ENCODE measurements at regions not wholly inside any gene's neighbourhood (a gene's known extent, or its start where the extent isn't known, plus 50 kb on each side); places are given as distances from the start of the nearest gene placed in this dataset.

DNA sequence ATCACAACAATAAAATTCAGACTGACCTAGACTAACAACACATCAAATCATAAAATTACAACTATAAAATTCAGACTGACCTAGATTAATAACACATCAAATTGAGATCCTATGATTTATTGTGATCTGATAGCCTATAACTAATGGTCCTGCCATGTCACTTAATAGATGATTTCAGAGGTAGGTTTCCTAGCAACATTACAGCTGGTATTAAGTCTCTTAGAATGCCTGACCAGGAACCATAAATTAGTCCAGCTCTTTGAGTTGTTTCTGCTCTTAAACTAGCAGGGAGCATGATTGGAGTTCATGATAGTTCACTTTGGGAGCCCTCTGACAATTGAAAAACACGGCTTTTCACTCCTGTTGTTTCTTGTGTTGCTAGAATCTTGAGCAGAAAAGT, 318.9 kb downstream of the BMPER start:
- H3K4me3 Mint-ChIP-seq, result no peak overlapping the region
- no peak for TF ChIP-seq CTCF (IDR thresholded peaks at IDR 0.05)
- Histone ChIP-seq H3K4me1 (ENCODE audit: control insufficient read depth in 1 of 2, insufficient read depth in 2 of 2, low read length in 2 of 2) (no peaks in the 10 kb centered on the region), H3K4me2 (replicated peaks; ENCODE audit: extremely low read depth, low read length, poor library complexity, severe bottlenecking) (no peak overlapping the region), H3K27me3 (ENCODE audit: control insufficient read depth in 2 of 2, insufficient read depth in 2 of 2, low read length in 2 of 2) (no peaks in the 10 kb centered on the region), H3K9me3 (replicated peaks in 1 of 2; ENCODE audit: control insufficient read depth in 1 of 2, insufficient read depth in 1 of 2, low read length in 2 of 2) (no peaks in the 10 kb centered on the region), H3K79me2 (ENCODE audit: insufficient read depth, low read length) (no peaks in the 10 kb centered on the region), H4K20me1 (ENCODE audit: insufficient read depth, low read length) (no peaks in the 10 kb centered on the region), H3K27ac (ENCODE audit: low read depth in 1 of 2, low read length in 2 of 2) (no peak overlapping the region), H2AFZ (ENCODE audit: insufficient read depth, low read depth, low read length, poor library complexity, severe bottlenecking) (no peak overlapping the region), H3K4me3 (replicated peaks in 1 of 3; ENCODE audit: low read depth in 2 of 3, low read length in 3 of 3) (no peak overlapping the region), H3K36me3 (replicated peaks in 1 of 2; ENCODE audit: control insufficient read depth in 1 of 2, insufficient read depth in 2 of 2, low read length in 2 of 2) (no peaks in the 10 kb centered on the region), H3K9ac (ENCODE audit: insufficient read depth, low read length, poor library complexity, severe bottlenecking) (no peak overlapping the region)
- H3K36me3 Mint-ChIP-seq, result no peaks in the 10 kb centered on the region
- peaks cover 0 to 10% (median 3%) of the 10 kb centered on the region in 7 donors for H3K9me3 Mint-ChIP-seq
- peaks cover 0 to 5% (median 0%) of the 10 kb centered on the region in 3 donors for H3K27me3 Mint-ChIP-seq (ENCODE audit: low read depth in 3 of 3)
- intact Hi-C loops (cut with micrococcal nuclease), result no loop called here
- no CpG with 5 or more reads among the region's 1 CpG for WGBS (ENCODE audit: insufficient coverage)
- no peaks in the 10 kb centered on the region for H3K4me1 Mint-ChIP-seq
- H3K27ac Mint-ChIP-seq, result no peak overlapping the region
- DNase-seq, result no peak

- no peaks in the 10 kb centered on the region for H3K79me2 ChIP-seq (ENCODE audit: insufficient read depth, low read length)
- H3K9ac ChIP-seq (ENCODE audit: insufficient read depth, low read length, poor library complexity, severe bottlenecking), result no peak overlapping the region
- Mint-ChIP-seq H3K27me3 (ENCODE audit: low read depth in 3 of 3) (peaks cover 0 to 3% (median 0%) of the 10 kb centered on the region in 3 donors), H3K27ac (no peak overlapping the region), H3K9me3 (peaks cover 0 to 10% (median 6%) of the 10 kb centered on the region in 7 donors), H3K36me3 (no peaks in the 10 kb centered on the region), H3K4me3 (no peak overlapping the region), H3K4me1 (no peaks in the 10 kb centered on the region)
- no peaks in the 10 kb centered on the region for H3K4me1 ChIP-seq (ENCODE audit: control insufficient read depth in 1 of 2, insufficient read depth in 2 of 2, low read length in 2 of 2)
- no peaks in the 10 kb centered on the region for H3K27me3 ChIP-seq (ENCODE audit: control insufficient read depth in 2 of 2, insufficient read depth in 2 of 2, low read length in 2 of 2)
- no peak overlapping the region for H3K27ac ChIP-seq (ENCODE audit: low read depth in 1 of 2, low read length in 2 of 2)
- H2AFZ ChIP-seq (ENCODE audit: insufficient read depth, low read depth, low read length, poor library complexity, severe bottlenecking), result no peak overlapping the region
- no peak overlapping the region for H3K4me2 ChIP-seq (replicated peaks; ENCODE audit: extremely low read depth, low read length, poor library complexity, severe bottlenecking)
- intact Hi-C loops (cut with micrococcal nuclease), result no loop called here
- no peaks in the 10 kb centered on the region for H4K20me1 ChIP-seq (ENCODE audit: insufficient read depth, low read length)
- H3K4me3 ChIP-seq (replicated peaks in 1 of 3; ENCODE audit: low read depth in 2 of 3, low read length in 3 of 3), result no peak overlapping the region
- DNase-seq, result no peak
- 63% methylated on average over 5 of the region's 5 CpGs for WGBS (ENCODE audit: insufficient coverage)
- H3K9me3 ChIP-seq (replicated peaks in 1 of 2; ENCODE audit: control insufficient read depth in 1 of 2, insufficient read depth in 1 of 2, low read length in 2 of 2), result no peaks in the 10 kb centered on the region
- TF ChIP-seq CTCF (IDR thresholded peaks at IDR 0.05), result no peak
- H3K36me3 ChIP-seq (replicated peaks in 1 of 2; ENCODE audit: control insufficient read depth in 1 of 2, insufficient read depth in 2 of 2, low read length in 2 of 2), result no peaks in the 10 kb centered on the region
These were observed 319.9 kb downstream of the BMPER start for GRCh38 chr7:34225193-34225592.
